K562 (cell line): ENCODE measurements at regions not wholly inside any gene's neighbourhood (a gene's known extent, or its start where the extent isn't known, plus 50 kb on each side); places are given as distances from the start of the nearest gene placed in this dataset.

Experiments
- ATAC-seq: fragments of 200-7000 bp; cut with Tn5 transposase; 3 replicates; pipeline ENCODE4 v1.9.1; 2020; ENCODE audit warnings: moderate library complexity
- BruUV-seq: library from RNA; stranded (reverse); fragments of 400-500 nt; replicated peaks from 2 replicates; lab custom pipeline; 2021; lab: Mats Ljungman, UMichigan
- CTCF ChIA-PET: fragments of 300-600 bp; formaldehyde crosslinking; extraction: SDS; loops from one replicate; lab custom pipeline; 2021; ENCODE audit warnings: low intra/inter-chr PET ratio; lab: Yijun Ruan, JAX
- POLR2A ChIA-PET: fragments of 300-600, 350-650 bp; sonication (Branson Sonifier 250); formaldehyde crosslinking; extraction: SDS; loops from one replicate; lab custom pipeline; 2021; ENCODE audit warnings: antibody characterized with exemption, inconsistent platforms; lab: Yijun Ruan, JAX
- DNase-seq, 4 experiments: peaks; one replicate each; pipeline versions ENCODE4 v3.0.0 to v3.0.0-alpha.2; 2011 to 2018; ENCODE audit warnings: low spot score in 3 of 4, mixed read lengths in 3 of 4; ENCODE audit errors: extremely low read depth in 1 of 4
- FAIRE-seq: peaks from 2 replicates; lab custom pipeline; 2011; peaks lifted over from hg19 to GRCh38; lab: Jason Lieb, UNC
- H2AFZ ChIP-seq: 2 replicates; pipeline ENCODE4 v1.6.0; 2011; ENCODE audit warnings: low read depth, low read length, control low read depth, inconsistent platforms
- H3K27ac ChIP-seq: fragments of 200-600 bp; 3 replicates; pipeline ENCODE4 v1.8.0; 2011; ENCODE audit warnings: low read depth, mild to moderate bottlenecking, control low read depth, inconsistent platforms, low read length, moderate library complexity, mixed read lengths; ENCODE audit errors: extremely low read depth
- H3K27me3 ChIP-seq, 2 experiments: fragments of 300-600 bp in 1 of 2; 2 replicates in 1 of 2; 3 replicates in 1 of 2; pipeline versions ENCODE4 v1.6.0 to v1.8.0; 2011; ENCODE audit warnings: inconsistent platforms in 2 of 2, low read length in 2 of 2, mild to moderate bottlenecking in 1 of 2, mixed read lengths in 1 of 2, moderate library complexity in 1 of 2; ENCODE audit not compliant: control insufficient read depth in 2 of 2, insufficient read depth in 2 of 2
- H3K36me3 ChIP-seq: fragments of 300-600 bp; 3 replicates; pipeline ENCODE4 v1.8.0; 2011; ENCODE audit warnings: mild to moderate bottlenecking, low read length, inconsistent platforms; ENCODE audit not compliant: control insufficient read depth, insufficient read depth
- H3K4me1 ChIP-seq, 2 experiments: fragments of 200-600 bp in 1 of 2; replicated peaks in 1 of 2; 2 replicates in 1 of 2; 3 replicates in 1 of 2; pipeline versions ENCODE4 v1.5.1 to v1.8.0; 2011; ENCODE audit warnings: inconsistent platforms in 2 of 2, low read length in 2 of 2, mild to moderate bottlenecking in 1 of 2, mixed read lengths in 1 of 2, moderate library complexity in 1 of 2; ENCODE audit not compliant: control insufficient read depth in 2 of 2, insufficient read depth in 2 of 2
- H3K4me2 ChIP-seq: 2 replicates; pipeline ENCODE4 v1.6.1; 2011; ENCODE audit warnings: low read length, control low read depth, inconsistent platforms, mixed read lengths; ENCODE audit not compliant: insufficient read depth
- H3K4me3 ChIP-seq: fragments of 200-600 bp; sonication (generic), shearing (Covaris generic); 2 replicates; pipeline ENCODE4 v1.5.1; 2016; ENCODE audit warnings: control low read depth, inconsistent platforms
- H3K79me2 ChIP-seq: fragments of 200-600 bp; 3 replicates; pipeline ENCODE4 v1.8.0; 2011; ENCODE audit warnings: low read length, inconsistent platforms; ENCODE audit not compliant: control insufficient read depth, insufficient read depth
- H3K9ac ChIP-seq, 2 experiments: 2 replicates each; pipeline versions ENCODE4 v1.6.0 to v1.6.1; 2011; ENCODE audit warnings: low read depth in 2 of 2, low read length in 2 of 2, control low read depth in 1 of 2, inconsistent platforms in 1 of 2, mild to moderate bottlenecking in 1 of 2, mixed read lengths in 1 of 2; ENCODE audit not compliant: insufficient read depth in 1 of 2
- H3K9me1 ChIP-seq: one replicate; pipeline ENCODE4 v1.6.0; 2011; ENCODE audit warnings: inconsistent platforms, mild to moderate bottlenecking, low read length, moderate library complexity; ENCODE audit not compliant: control insufficient read depth, insufficient read depth
- H3K9me3 ChIP-seq: replicated peaks from 2 replicates; pipeline ENCODE4 v1.5.1; 2011; ENCODE audit warnings: low read depth, low read length, inconsistent platforms; ENCODE audit not compliant: control insufficient read depth, insufficient read depth
- H4K20me1 ChIP-seq: replicated peaks from 2 replicates; pipeline ENCODE4 v1.6.1; 2011; ENCODE audit warnings: low read length, inconsistent platforms, mixed read lengths; ENCODE audit not compliant: control insufficient read depth, insufficient read depth
- ASH1L ChIP-seq: fragments of 450-650 bp; IDR thresholded peaks from 2 replicates; pipeline ENCODE4 v1.6.1; 2018; ENCODE audit warnings: borderline replicate concordance, mild to moderate bottlenecking, low read depth; ENCODE audit not compliant: partially characterized antibody
- GABPA ChIP-seq: fragments of 200-800 bp; sonication (Bioruptor generic); conservative IDR thresholded peaks from 2 replicates; pipeline ENCODE4 v1.6.1; 2016; ENCODE audit warnings: low read depth, missing genetic modification characterization, missing compliant biosample characterization
- NR2C1 ChIP-seq, 2 experiments: fragments of 450-650 bp; IDR thresholded peaks; 2 replicates each; pipeline ENCODE4 v1.6.1; 2017; ENCODE audit warnings: mild to moderate bottlenecking in 2 of 2, antibody characterized with exemption in 1 of 2, inconsistent platforms in 1 of 2, missing compliant biosample characterization in 1 of 2, missing genetic modification characterization in 1 of 2
- RBM17 ChIP-seq: fragments of 200-400 bp; formaldehyde crosslinking; IDR thresholded peaks from 2 replicates; pipeline ENCODE4 v1.6.1; 2017; ENCODE audit warnings: low read depth, mild to moderate bottlenecking, low read length, borderline replicate concordance
- TFAM ChIP-seq: fragments of 250-450 bp; sonication (Bioruptor Pico); conservative IDR thresholded peaks from 2 replicates; pipeline ENCODE4 v1.5.0; 2021; ENCODE audit warnings: mild to moderate bottlenecking, moderate library complexity
- YY1 ChIP-seq, 3 experiments: IDR thresholded peaks; 2 replicates each; pipeline ENCODE4 v1.6.1; 2011; ENCODE audit warnings: low read length in 2 of 3, mild to moderate bottlenecking in 2 of 3, moderate library complexity in 2 of 3, borderline replicate concordance in 1 of 3, control low read depth in 1 of 3, low read depth in 1 of 3; ENCODE audit not compliant: insufficient read depth in 3 of 3, insufficient replicate concordance in 2 of 3, control insufficient read depth in 1 of 3, insufficient read length in 1 of 3; ENCODE audit errors: extremely low read depth in 1 of 3
- ZNF3 ChIP-seq: fragments of 250-450 bp; sonication (Bioruptor Pico); IDR thresholded peaks from 2 replicates; pipeline ENCODE4 v1.5.0; 2021; ENCODE audit warnings: mild to moderate bottlenecking, moderate library complexity
- ZZZ3 ChIP-seq: fragments of 450-650 bp; IDR thresholded peaks from 2 replicates; pipeline ENCODE4 v1.6.1; 2016; ENCODE audit warnings: antibody characterized with exemption, mild to moderate bottlenecking, moderate library complexity
- whole genome bisulfite sequencing: fragments of 100-300 bp; shearing (Covaris generic); methylation state at CpG from one replicate; pipeline ENCODE4 v1.1.6; 2016; ENCODE audit warnings: low coverage, mixed read lengths; ENCODE audit not compliant: insufficient coverage; ENCODE audit errors: missing lambda C conversion rate; 5-methylcytosine and 5-hydroxymethylcytosine counted together
- in situ Hi-C: fragments of 300-500 bp; cut with MboI; formaldehyde crosslinking; loops from 4 replicates; pipeline ENCODE4 v1.15.0; 2018; ENCODE audit warnings: inconsistent platforms, mixed read lengths
- intact Hi-C: fragments of 100-400 bp; cut with micrococcal nuclease; formaldehyde crosslinking; loops from 2 replicates; pipeline ENCODE4 v1.14.2; 2022

- ChIA-PET CTCF (no interaction called here), POLR2A (interaction anchor here (0.8 kb wide), 1 partner anchor 10 kb away, joined by 4 read pairs; no protein-coding TSS in a partner anchor)
- in situ Hi-C loops, result no loop called here
- no peaks in the 10 kb centered on the region for H3K79me2 ChIP-seq
- peak overlapping the region; percentile 8; the same call in 1 of the 2 replicates for H2AFZ ChIP-seq
- WGBS, result 28% methylated on average over 3 of the region's 3 CpGs
- H3K36me3 ChIP-seq, result no peaks in the 10 kb centered on the region
- no peaks in the 10 kb centered on the region for H3K9me1 ChIP-seq
- peaks cover 2% of the 10 kb centered on the region; the same call in 1 of the 2 replicates for H3K9me3 ChIP-seq
- no peaks in the 10 kb centered on the region for H3K27me3 ChIP-seq
- H3K4me2 ChIP-seq, result no peak overlapping the region
- TF ChIP-seq YY1 (IDR thresholded peaks at IDR 0.05; ENCODE audit: borderline replicate concordance in 1 of 3, control insufficient read depth in 1 of 3, extremely low read depth in 1 of 3, insufficient read depth in 3 of 3, insufficient read length in 1 of 3, insufficient replicate concordance in 2 of 3, low read depth in 1 of 3, low read length in 2 of 3) (peak in 1 of 3 experiments; percentile 25), GABPA (no peak)
- FAIRE-seq, result no peak
- ATAC-seq, result no peak
- H3K27ac ChIP-seq, result no peak overlapping the region
- DNase-seq, result no peak
- BruUV-seq, result no TSS peak
- intact Hi-C loops, result no loop called here
- peaks cover 4 to 15% of the 10 kb centered on the region in 2 experiments; a peak in 4 of 5 replicates for H3K4me1 ChIP-seq
- H3K9ac ChIP-seq, result no peak overlapping the region
- H3K4me3 ChIP-seq, result no peak overlapping the region
- H4K20me1 ChIP-seq, result no peaks in the 10 kb centered on the region
Measured at GRCh38 chr2:43088143-43089073, 138.0 kb downstream of the ZFP36L2 start.

- Histone ChIP-seq H3K36me3 (no peaks in the 10 kb centered on the region), H3K79me2 (no peaks in the 10 kb centered on the region), H4K20me1 (no peaks in the 10 kb centered on the region), H3K27ac (no peak overlapping the region), H3K9ac (no peak overlapping the region), H3K9me3 (peaks cover 2% of the 10 kb centered on the region; the same call in 1 of the 2 replicates), H3K4me1 (peaks cover 9 to 25% of the 10 kb centered on the region in 2 experiments), H3K4me2 (no peak overlapping the region), H2AFZ (no peak overlapping the region), H3K27me3 (no peaks in the 10 kb centered on the region), H3K4me3 (no peak overlapping the region), H3K9me1 (no peaks in the 10 kb centered on the region)
- ChIA-PET POLR2A (no interaction called here), CTCF (no interaction called here)
- FAIRE-seq (no peak), ATAC-seq (no peak), DNase-seq (no peak)
- 32% methylated on average over 3 of the region's 3 CpGs for WGBS
- no TSS peak for BruUV-seq
- intact Hi-C loops (no loop called here), in situ Hi-C loops (no loop called here)
- no peak for TF ChIP-seq ZZZ3
- no peak for TF ChIP-seq NR2C1 (IDR thresholded peaks at IDR 0.05)
- no peak for TF ChIP-seq NR2C1 (tag; IDR thresholded peaks at IDR 0.05)
- no peak for TF ChIP-seq ZNF3
- no peak for TF ChIP-seq TFAM (CRISPR knock-in tag)
- no peak for TF ChIP-seq ASH1L
- TF ChIP-seq RBM17, result no peak
Measured at GRCh38 chr2:43087413-43087812, 139.0 kb downstream of the ZFP36L2 start.
